ENCODE measurements at regions not wholly inside any gene's neighbourhood (a gene's known extent, or its start where the extent isn't known, plus 50 kb on each side); places are given as distances from the start of the nearest gene placed in this dataset.
A peak's percentile ranks its signal among the peaks of the same experiment; 100 is the strongest.

- no peak for DNase-seq
These were observed 120.3 kb upstream of the DSEL start for GRCh38 chr18:67636597-67637385.

- DNase-seq = no peak
These were observed 118.3 kb upstream of the DSEL start for GRCh38 chr18:67634631-67635338.

GRCh38 chr18:67633939-67634338, 117.4 kb upstream of the DSEL start:
- DNase-seq = no peak

DNA sequence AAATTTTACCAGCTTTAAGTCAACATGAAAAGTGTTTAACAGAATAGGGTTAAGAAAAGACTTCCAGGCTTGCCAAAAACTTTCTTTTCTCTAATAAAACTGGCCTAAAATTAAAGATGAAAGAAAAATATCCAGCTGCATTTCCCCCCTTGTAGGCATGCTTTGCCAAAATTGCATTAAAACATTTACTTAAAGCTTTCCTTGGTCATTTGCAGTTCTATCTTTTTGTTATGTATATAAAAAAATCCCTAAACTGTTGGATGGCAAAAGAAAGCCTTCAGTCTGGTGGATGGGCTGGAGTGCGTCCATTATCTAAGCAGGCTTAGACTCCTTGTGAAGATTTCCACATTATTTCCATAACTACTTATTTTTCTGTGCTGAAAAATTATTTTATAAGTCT, 105.4 kb upstream of the DSEL start:
- no peak for DNase-seq

DNA sequence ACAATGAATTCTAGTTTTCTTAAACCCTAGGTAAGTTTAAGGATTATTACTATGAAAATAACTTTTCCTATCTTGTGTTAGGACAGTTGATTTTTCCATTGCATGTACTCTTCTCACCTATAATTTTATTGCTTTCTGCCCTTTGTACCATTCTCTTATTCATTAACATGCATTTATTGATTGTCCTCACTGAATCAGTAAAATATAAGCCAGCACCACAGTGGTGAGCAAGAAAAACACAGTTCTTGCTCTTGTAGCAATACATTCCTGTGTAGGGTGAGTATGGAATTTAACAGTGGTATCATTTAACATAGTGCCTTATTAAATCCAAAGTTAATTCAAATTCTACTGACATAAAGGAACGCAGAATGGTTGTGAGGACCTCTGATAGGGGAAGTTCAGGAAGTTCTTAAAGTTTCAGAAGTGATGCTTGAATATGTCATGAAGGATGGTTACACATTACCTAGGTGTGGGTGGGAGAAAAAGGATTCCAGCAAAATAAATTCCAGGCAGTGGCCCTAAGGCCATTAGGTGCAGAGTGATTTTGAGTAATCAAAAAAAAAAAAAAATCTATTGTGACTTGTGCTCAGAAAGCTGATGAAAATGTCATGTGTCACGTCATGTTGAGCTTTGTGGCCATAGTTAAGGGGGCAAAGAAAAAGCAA, 104.7 kb upstream of the DSEL start:
- no peak for DNase-seq

DNA sequence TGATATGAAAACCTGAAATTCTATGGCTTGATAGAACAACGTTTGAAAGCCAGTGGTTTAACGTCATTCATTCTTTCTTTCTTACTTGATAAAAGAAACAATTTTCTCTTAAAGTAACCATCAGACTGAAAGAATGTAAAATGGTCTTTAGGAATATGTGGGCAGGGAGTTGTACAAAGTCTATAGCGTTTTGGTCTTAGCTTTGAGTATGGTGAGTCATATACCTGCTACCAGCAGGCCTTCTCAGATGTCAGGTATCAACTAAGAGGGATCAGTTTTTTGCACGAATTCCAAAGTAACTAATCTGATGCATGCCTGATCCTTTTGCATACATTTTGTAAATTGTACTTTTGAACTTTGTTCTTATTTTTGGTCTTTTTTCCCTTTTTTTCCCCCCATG, 101.5 kb upstream of the DSEL start:
- no peak for DNase-seq

DNA sequence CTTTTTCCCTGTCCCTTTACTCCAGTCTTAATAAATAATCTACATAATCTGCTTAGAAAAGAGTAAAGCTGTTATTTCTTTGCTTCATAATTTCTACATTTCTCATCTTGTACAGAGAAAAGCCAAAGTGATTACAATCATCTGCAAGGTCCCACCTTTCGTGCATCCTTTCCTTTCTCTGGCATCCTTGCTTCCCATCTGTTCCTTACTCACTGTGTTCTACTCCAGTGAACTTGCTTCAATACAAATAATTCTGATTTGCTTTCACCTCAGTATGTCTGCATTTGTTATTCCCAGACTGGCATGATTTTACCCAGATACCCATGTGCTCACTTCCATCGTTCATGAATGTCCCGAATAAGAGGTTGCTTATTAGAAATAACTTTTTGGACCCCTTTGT, 99.4 kb upstream of the DSEL start:
- no peak for DNase-seq

DNA sequence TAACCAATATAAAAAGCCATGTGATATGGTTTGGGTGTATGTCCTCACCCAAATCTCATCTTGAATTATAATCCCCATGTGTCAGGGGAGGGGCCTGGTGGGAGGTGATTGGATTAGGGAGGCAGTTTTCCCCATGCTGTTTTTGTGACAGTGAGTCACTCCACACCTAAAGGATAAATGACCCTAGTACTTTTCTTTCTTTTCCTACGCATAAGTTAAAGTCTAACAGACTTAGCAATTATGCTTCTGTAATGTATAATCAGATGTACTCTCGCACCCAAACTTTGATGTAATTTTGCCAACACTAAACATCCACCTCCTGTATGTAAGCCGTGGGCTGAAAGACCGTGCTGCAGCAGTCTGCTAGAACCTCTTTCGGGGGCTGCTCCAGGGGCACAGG, 97.2 kb upstream of the DSEL start:
- no peak for DNase-seq

DNA sequence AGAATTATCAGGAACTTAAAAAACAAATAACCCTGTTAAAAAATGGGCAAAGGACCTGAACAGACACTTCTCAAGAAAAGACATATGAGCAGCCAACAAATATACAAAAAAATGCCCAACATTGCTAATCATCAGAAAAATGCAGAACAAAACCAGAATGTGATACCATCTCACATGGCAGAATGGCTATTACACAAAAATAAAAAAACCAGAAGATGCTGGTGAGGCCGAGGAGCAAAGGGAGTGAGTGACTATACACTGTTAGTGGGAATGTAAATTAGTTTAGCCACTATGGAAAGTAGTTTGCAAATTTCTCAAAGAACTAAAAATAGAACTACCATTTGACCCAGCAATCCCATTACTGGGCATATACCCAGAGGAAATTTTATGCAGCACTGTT, 95.8 kb upstream of the DSEL start:
- DNase-seq = no peak

DNA sequence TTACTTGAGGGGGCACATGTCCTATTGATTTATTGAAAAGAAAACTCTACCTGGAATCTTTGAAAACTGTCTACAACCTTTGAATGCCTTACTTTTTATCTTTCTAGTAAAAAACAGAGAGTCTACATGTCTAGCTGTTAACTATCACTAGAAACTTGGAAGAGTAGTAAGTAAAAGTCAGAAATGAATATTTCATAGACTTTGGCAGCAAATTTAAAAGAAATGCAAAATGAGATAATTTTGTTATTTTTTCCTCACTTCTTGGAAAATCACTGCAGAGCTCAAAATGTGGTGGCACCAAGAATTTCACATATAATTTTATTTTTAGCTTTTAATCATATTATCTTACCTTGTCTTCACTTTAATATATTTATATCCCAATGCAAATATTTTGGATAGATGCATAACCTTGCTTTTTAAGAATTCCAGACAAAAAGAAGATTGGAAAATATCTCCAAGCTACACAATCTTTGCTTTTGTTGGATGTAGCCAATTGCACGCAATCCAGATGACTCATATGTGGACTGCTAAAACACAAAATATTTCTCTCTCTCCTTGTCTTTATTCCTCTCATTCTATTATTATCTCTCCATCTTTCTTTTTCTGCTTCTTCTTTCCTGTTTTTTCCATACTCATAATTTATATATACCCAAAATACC, 92.2 kb upstream of the DSEL start:
- DNase-seq = no peak

- DNase-seq = no peak
These were observed 91.7 kb upstream of the DSEL start for GRCh38 chr18:67608191-67608590.

GRCh38 chr18:67600181-67601180, 84.0 kb upstream of the DSEL start:
- DNase-seq = no peak

DNA sequence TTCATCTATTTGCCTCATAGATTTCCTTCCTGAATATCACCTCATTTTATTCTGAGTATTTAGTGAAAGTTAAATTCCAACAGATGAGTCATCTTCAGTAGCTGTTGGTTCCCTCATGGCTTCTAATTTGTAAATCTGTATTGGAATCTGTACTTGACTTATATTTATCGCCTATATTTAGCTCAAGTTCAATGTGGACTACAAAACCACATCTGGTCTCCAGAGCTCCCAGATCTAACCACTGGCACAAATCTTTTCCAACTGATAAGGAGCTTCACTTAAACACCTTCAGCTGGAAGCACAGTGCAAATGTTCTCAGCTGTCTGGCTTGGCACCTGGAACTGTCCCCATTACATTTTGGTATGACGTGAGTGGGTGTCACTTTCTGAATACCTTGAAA, 82.8 kb upstream of the DSEL start:
- no peak for DNase-seq

GRCh38 chr18:67597759-67598158, 81.2 kb upstream of the DSEL start:
- DNase-seq = no peak

DNA sequence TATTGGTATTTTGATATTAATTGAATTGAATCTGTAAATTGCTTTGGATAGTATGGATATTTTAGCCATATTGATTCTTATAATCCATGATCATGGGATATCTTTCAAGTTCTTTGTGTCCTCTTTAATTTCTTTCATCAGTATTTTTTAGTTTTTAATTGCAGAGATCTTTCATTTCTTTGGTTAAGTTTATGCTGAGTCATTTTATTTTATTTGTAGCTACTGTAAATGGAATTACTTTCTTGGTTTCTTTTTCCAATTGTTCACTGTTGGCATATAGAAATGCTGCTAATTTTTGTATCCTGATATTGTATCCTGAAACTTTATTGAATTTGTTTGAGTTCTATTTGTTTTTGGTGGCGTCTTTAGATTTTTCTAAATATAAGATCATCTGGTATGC, 79.5 kb upstream of the DSEL start:
- DNase-seq = no peak

GRCh38 chr18:67590571-67591141, 74.1 kb upstream of the DSEL start:
- peak in 1 of 2 experiments; percentile 4 for DNase-seq

DNA sequence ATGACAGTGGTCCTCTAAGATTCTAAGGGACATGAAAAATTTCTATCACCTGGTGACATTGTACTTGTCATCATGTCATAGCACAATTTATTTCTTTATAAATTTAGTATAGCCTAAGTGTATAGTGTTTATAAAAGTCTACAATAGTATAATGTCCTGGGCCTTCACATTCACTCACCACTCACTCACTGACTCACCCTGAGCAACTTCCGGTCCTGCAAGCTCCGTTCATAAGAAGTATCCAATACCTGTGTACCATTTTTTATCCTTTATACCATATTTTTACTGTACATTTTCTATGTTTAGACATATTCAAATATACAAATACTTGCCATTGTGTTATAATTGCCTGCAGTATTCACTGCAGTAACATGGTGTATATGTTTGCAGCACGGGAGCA, 72.8 kb upstream of the DSEL start:
- no peak for DNase-seq

- no peak for DNase-seq
These were observed 69.6 kb upstream of the DSEL start for GRCh38 chr18:67586101-67586500.

GRCh38 chr18:67583621-67584020, 67.1 kb upstream of the DSEL start:
- no peak for DNase-seq

GRCh38 chr18:67582488-67582887, 66.0 kb upstream of the DSEL start:
- DNase-seq = no peak

DNA sequence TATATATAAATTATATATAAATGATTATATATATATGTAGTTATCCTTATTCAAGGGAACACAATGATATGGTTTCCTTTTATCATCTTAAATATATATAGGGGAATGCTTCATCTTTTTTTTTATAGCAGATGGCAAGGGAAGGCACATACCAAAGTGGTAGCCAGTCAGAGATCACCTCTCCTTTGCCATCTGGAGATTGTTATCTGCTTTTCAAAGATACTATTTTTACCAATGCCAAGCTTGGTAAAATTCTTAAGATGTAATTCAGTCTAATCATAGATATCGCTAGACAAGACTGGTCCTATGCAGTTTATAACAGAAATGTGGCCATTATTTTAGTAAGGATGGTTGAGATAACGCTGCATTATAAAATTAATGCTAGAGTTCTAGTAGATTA, 64.7 kb upstream of the DSEL start:
- DNase-seq = no peak

GRCh38 chr18:67577386-67577785, 60.9 kb upstream of the DSEL start:
- DNase-seq = no peak
